Fibroblast of lung (primary cell): ENCODE measurements at regions not wholly inside any gene's neighbourhood (a gene's known extent, or its start where the extent isn't known, plus 50 kb on each side); places are given as distances from the start of the nearest gene placed in this dataset.

Source experiments
- CTCF ChIP-seq, 2 donors: IDR thresholded peaks in 1 of 2; conservative IDR thresholded peaks in 1 of 2; 1 replicate in 1 of 2; 2 replicates in 1 of 2; pipeline ENCODE4 v1.5.1; 2011 to 2012; ENCODE audit warnings: low read length in 2 of 2, control low read depth in 1 of 2, inconsistent platforms in 1 of 2, low read depth in 1 of 2, mild to moderate bottlenecking in 1 of 2
- EZH2 ChIP-seq: IDR thresholded peaks from 2 replicates; pipeline ENCODE4 v1.5.1; 2012; ENCODE audit warnings: low read length, control low read depth, mild to moderate bottlenecking; ENCODE audit errors: missing control alignments

- TF ChIP-seq CTCF (conservative IDR thresholded peaks at IDR 0.05 in 1 of 2, IDR thresholded peaks at IDR 0.05 in 1 of 2; ENCODE audit: low read depth in 1 of 2, low read length in 2 of 2) (no peak), EZH2 (no peak)
These were observed 558.5 kb downstream of the MN1 start for GRCh38 chr22:27242917-27243589.
